Activated CD4-positive, alpha-beta T cell treated with anti-CD3 and anti-CD28 coated beads, Interleukin-2, Interleukin-4, amounts not matched to agents 100 ng/mL and 50 ng/mL, durations not matched to agents 16 hours and 8 hours (primary cell): ENCODE measurements at regions not wholly inside any gene's neighbourhood (a gene's known extent, or its start where the extent isn't known, plus 50 kb on each side); places are given as distances from the start of the nearest gene placed in this dataset.

Experiments used
- DNase-seq: peaks from one replicate; pipeline ENCODE4 v3.0.0-alpha.2; 2020; ENCODE audit warnings: low spot score

DNA sequence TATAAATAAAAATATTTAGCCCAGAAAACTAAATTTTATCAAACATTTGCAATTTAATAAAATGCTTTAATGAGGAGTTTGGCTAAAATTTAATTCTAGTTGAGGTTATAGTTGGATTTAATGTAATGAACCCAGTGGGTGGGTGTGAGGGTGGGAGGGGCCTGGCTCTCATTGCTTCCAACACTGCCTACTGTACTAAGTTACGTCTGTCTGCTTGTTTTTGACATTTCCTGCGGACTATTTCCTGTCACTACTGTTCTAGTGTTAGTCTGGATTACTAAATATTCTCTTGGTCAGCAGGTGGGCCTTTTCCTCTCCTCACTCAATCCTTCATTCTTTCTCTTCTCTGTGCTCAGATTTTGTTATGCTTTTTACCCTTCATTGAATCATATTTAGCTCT, 82.5 kb upstream of the MAP3K7 start:
- DNase-seq, result no peak

DNA sequence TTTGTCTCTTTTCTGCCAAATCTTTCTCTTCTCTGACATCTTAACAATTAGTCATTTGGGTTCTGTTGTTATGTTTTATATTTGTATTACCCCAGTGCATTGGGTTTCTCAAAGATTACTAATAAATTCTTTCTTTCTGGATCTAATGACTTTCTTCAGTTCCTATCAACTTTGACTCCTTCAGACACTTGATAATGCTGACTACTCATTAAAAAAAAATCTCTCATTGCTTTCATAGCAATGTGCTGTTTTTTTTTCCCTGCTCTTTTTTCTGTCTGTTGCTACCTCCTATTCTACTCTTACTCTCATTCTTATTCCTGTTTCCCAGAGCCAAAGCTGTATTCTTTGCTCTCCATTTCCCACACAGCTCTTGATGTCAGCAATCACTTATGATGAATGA, 81.3 kb upstream of the MAP3K7 start:
- DNase-seq, result no peak

DNA sequence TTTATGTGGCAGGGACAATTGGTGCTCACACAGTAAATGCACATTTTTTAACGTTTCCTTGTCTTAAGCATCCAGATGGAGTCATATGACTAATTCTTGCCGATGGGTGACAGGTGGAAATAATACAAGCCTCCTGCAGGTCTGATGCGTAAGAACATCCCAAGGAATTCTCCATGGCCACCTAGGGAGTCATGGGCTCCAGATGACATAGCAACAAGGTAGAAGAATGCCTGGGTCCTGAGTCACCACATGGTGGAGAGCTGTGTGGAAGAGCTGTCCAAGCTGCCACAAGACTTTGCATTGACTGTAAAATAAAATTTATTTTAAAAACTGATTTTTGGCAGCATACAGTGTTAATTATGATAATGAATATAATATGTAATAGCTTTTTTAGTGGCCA, 77.0 kb upstream of the MAP3K7 start:
- DNase-seq, result no peak

DNA sequence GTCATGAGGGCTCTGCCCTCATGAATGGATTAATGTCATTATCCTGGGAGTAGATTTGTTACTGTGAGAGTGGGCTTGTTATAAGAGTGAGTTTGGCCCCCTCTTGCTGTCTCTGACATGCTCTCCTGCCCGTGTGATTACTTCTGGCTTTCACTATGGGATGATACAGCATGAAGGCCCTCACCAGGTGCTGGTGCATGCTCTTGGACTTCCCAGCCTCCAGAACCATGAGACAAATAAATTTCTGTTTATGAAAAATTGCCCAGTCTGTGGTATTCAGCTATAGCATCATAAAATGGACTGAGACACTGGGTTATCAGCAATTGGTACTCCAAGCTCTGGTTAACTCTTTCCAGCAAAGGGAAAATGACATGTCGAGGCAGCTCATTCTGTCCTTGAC, 76.2 kb upstream of the MAP3K7 start:
- no peak for DNase-seq

DNA sequence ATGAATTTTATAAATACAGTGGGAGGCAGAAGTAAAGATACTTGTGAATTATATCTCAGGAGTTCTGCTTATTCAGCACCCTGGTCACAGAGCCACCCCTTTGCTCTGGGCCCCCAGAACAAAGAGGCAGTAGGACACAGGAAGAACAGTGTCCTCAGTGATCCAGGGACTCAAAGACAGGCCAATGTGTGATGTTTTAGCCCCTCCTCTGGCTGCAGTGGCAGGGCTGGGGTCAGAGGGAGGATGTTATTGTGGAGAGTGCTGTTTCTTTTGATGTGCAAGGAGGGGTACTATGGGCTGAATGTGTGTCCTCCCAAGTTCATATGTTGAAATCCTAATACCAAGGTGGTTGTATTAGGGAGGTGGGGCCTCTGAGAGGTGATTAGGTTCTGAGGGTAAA, 74.1 kb upstream of the MAP3K7 start:
- no peak for DNase-seq

DNA sequence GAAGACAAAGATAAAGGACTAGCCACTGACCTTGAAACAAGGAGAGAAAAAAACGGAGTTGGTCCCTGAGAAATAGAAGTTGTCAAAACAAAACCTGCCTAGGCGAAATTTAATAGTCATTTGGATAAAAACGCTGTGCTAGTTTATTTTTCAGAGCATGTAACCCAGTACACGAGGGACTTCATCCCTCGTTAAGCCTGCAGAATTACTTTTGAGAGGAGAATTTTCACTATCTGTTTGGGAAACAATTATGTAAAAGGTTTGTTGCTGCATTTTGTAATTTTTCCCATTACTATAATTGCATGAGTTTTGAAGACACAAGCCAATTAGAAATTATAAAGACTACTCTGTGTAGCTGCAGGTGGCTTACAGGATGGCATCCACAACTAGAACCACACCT, 71.6 kb upstream of the MAP3K7 start:
- no peak for DNase-seq

DNA sequence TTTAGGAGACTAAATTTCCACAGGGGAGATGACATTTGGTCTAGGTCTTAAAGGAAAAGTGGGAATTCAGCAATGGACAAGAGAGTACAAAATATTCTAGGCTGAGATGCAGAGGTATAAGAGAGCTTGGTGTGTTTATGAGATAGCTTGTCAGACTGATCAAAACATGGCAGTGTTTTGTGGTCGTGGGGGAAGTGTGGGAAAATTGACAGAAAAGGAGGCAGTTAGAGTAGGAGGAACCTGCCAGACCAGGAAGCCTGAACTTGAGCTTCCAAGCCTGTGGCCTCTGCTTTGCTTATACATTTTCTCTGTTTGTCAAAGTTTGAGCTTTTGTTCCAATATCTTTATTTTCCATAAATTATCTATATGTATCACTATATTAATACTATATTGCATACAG, 69.5 kb upstream of the MAP3K7 start:
- no peak for DNase-seq

DNA sequence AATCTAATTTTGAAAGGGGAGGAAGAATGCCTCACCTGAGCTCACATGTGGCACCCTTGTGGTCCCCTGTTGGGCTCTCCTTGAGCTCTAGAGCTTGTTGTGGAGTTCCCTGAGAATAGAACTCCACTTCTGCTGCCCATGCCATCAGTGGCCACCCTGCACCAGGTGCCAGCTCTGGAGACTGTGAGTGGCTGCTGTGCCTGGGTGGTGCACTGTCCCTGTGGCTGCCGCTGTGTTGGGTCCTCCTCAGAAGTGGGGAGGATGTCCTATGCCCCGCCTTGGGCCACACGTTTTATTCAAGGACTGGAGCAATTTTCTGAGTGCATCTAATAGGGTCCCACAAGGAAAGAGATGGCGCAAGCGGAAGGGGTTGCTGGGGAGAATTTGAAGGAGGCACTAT, 67.9 kb upstream of the MAP3K7 start:
- no peak for DNase-seq

DNA sequence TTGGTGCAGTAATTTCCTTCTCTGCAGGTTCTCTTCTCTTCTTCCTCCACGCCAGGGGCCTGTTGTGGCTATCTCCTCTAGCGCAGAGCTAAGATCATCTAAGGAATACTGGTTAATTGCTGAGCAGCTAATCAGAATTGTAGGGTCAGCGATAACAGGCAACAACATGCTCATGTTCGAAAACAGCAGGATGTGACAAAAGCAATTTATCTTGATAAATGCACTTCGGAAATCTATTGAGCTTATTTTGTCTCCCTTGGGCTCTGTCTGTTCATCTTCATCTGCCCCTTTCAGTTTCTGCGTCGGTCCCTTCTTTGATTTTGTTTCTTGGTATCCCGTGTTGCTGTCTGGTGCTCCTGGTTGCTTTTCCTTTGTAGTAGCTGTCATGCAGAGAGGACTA, 67.3 kb upstream of the MAP3K7 start:
- no peak for DNase-seq

DNA sequence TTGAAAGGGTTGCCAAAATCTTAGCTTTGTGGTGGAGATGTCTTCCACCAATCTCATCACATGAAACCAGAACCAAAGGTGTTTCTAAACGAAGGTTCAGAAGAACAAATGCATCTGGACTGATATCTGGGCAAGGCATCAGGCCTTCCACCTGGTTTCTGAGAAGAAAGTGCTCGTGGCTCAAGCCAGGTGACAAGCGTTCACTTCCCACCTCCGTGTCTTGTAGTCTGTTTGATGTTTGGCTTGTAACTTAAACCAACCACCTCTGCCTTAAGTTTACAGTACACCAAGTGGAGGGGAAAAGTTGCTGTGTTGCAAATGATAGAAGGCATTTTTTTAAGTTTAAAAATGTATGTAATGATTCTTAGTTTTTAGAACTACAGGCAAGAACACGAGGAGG, 66.9 kb upstream of the MAP3K7 start:
- no peak for DNase-seq

DNA sequence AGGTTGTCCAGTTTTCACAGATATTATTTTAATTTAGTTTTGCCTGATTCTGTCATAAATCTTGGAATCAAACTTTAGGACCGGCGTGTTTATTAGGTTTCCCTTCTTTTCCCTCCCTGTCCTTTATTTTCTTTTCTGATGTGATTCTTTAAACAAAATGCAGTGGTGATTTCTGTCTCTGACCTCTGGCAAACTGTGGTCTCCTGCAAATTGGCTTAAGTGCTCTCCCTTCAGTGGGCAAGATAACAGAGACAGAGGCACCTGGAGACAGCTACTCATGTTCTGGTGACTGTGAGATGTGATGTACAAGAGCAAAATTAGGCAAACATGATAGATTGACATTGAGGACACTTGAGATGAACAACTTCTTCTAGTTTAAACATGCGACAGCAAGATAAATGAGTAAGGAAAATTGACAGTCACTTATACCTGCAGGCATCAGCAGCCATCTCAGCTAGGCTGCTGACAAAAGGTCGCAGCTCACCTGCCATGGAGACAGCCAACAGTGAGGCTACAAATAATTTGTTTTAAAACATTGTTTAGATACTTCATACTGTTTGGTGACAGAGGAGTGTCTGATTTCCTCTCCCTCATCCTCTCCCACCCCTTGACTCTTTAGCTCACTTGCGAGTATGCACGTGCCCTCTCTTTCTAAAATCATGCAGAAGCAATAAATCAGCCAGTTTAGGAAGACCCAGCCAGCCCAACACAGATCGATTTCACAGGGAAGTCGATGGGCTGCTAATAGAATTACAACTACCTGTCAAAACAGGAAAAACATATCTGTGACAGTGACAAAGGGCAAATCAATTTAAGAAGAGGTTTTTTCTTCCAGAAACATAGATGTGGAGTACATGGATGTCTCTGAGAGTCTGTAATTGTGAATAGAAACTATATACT, 63.4 kb upstream of the MAP3K7 start:
- no peak for DNase-seq

DNA sequence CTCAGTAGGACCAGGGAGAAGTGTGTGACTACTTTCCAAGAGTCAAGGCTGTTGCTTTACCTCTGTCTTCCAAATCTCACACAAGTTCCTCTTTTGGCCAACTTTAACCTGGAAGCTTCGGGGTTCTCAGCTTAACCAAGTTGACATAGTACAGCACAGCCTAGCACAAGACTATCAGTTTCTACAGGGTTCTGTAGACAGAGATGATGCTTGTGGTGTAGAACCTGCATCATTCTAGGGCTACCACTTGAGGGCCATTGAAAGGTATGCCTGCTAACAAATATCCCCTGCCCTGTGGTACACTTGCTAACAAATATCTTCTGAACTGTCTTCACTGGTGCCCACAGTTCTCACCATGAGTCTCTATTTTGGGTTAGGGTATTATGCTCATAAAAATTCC, 62.0 kb upstream of the MAP3K7 start:
- DNase-seq, result no peak

DNA sequence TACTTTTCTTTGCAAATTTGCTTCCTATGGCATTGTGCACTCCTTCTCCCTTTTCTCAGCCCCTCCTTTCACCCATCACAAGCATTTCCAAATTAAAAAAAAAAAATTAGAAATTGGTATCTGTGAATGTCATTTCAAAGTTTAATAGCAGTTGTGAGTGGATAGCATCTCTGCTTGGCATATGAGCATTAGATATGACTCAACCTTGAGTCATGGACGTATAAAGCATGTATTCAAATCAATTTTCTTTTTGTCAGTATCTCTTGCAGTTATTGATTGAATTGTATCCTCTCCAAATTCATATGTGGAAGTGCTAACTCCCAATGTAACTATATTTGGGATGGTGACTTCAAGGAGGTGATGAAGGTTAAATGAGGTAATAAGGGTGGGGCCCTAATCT, 60.1 kb upstream of the MAP3K7 start:
- DNase-seq, result no peak

DNA sequence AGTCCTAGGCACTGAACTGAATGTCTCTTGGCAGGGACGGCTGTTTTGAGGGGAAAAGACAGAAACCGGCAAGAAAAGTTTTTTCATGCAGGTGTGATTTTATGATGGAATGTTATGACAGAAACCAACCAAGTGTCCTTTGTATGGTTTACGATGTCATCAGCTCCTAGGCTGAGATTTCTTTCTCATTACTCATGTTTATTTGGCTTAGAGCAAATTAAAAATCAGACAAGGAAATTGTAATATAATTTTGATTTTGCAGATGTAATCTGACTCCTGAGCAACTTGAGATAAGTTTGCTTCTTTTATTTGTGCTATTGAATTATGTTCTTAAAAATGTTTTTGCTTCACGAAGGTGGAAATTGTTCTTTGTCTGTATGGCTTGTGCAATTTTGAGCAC, 58.8 kb upstream of the MAP3K7 start:
- no peak for DNase-seq

DNA sequence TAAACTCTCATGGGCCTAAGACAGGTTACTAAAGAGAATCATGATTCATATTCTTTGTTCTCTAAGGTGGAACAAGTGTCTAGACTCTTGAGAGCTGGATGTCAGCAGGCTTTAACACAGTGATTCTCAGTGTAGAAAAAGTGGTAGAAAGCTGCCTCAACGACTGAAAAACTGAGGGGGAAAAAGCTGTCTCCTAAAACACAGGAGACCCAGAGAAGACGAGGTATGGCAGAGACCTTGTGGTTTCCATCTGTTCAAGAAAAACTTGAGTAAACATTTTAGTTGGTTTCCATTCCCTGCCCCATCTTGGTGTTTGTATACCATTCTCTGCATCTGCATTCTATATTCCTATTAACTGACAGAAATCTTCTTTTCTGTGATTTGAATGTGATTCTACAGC, 57.6 kb upstream of the MAP3K7 start:
- no peak for DNase-seq

DNA sequence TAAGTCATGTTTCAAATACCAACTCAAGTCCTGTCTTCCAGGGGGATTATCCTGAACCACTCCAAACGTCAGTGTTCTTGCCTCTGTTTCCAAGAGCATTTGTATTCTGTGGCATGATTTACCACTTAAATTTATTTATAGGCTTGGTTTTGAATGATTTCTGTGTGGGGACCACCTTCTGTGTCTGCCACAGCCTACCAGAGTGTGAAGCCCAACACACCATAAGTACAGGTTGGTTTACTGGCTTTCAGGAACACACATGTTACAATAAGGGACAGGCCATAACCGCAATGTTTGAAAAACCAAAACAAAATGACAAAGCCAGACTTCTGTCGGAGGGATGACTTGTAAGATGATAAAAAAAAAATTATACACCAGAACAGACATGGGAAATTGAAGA, 56.5 kb upstream of the MAP3K7 start:
- DNase-seq, result no peak

DNA sequence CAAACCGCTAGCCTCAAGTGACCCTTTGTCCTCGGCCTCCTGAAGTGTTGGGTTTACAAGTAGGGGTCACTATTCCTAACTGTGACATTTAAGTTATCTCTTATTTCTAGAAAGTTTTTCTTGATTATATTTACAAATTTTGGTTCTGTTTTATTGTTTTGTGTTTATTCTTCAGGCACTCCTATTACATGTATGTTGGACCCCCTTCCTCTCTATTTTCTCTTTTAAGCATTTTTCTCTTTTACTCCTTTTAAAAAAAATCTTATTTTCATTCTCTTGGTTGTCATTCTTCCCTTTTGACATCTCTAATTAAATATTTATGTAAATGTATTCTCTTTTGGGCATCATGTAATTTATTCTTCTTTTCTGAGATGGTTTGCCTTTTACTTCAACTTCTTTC, 50.4 kb upstream of the MAP3K7 start:
- DNase-seq, result no peak
